Pancreas (tissue), 10 donors: ENCODE measurements at regions not wholly inside any gene's neighbourhood (a gene's known extent, or its start where the extent isn't known, plus 50 kb on each side); places are given as distances from the start of the nearest gene placed in this dataset.
A peak's percentile ranks its signal among the peaks of the same experiment; 100 is the strongest.

Experiments
- ATAC-seq, 4 donors: fragments of 200-7000 bp; cut with Tn5 transposase; one replicate each; pipeline versions ENCODE4 v1.8.0 to v1.9.1; 2020; ENCODE audit warnings: mild to moderate bottlenecking in 4 of 4, moderate library complexity in 4 of 4
- DNase-seq, 6 donors: peaks; one replicate each; pipeline ENCODE4 v3.0.0-alpha.2; 2020
- FAIRE-seq: peaks from 2 replicates; lab custom pipeline; 2012; peaks lifted over from hg19 to GRCh38; lab: Jason Lieb, UNC
- H3K27ac ChIP-seq, 4 donors: fragments of 200-600 bp; sonication (generic); 1 replicate in 3 of 4; 2 replicates in 1 of 4; pipeline versions ENCODE4 v1.5.0 to v1.8.0; 2020
- H3K27me3 ChIP-seq, 4 donors: fragments of 200-600 bp; one replicate each; pipeline ENCODE4 v1.8.0; 2021
- H3K36me3 ChIP-seq, 3 donors: fragments of 200-600 bp; sonication (generic) in 1 of 3; one replicate each; pipeline versions ENCODE4 v1.5.0 to v1.8.0; 2020 to 2021
- H3K4me1 ChIP-seq, 3 donors: fragments of 200-600 bp; one replicate each; pipeline ENCODE4 v1.8.0; 2021
- H3K4me3 ChIP-seq, 4 donors: fragments of 200-600 bp; sonication (generic) in 2 of 4; one replicate each; pipeline versions ENCODE4 v1.5.0 to v1.8.0; 2020 to 2021
- H3K9me3 ChIP-seq, 4 donors: fragments of 200-600 bp; one replicate each; pipeline ENCODE4 v1.8.0; 2021
- CTCF ChIP-seq, 4 donors: fragments of 200-600 bp; sonication (generic) in 3 of 4; IDR thresholded peaks; one replicate each; pipeline versions ENCODE4 v1.5.0 to v1.8.0; 2021; ENCODE audit warnings: antibody characterized with exemption in 4 of 4
- WGBS, 2 donors: extraction: QIAGEN DNeasy Blood & Tissue Kit; methylation state at CpG; one replicate each; pipeline ENCODE4 v1.1.7; 2013; 5-methylcytosine and 5-hydroxymethylcytosine counted together
- intact Hi-C, 3 donors: fragments of 100-400 bp; cut with DNase I; formaldehyde crosslinking; loops; one replicate each; pipeline versions ENCODE4 v1.11.1 to v1.14.2; 2022
- donor health status: healthy with polysubstance abuse.
- donor health status: DM: no; HTN: no; CAD: no; lungs with moderate emphysema.
- donor health status: DM: no; HTN: no; CAD: no.
- donor health status: control.
- donor health status: control.
- donor health status: Bipolar disorder and iron deficiency.
- donor health status: DM: yes; HTN: yes; CAD: no.
- donor health status: DM: no; HTN: no; CAD: no.
- donor health status: DM: no; HTN: no; CAD: no.
- donor health status: DM: yes; HTN: yes; CAD: no.

GRCh38 chr5:61245486-61245885 is 83.2 kb upstream of the SMIM15 start:
- Histone ChIP-seq H3K4me3 (no peak overlapping the region), H3K36me3 (no peaks in the 10 kb centered on the region), H3K27ac (peak overlapping the region in 2 of 4 donors; percentile 39 to 51), H3K9me3 (no peaks in the 10 kb centered on the region), H3K27me3 (no peaks in the 10 kb centered on the region), H3K4me1 (peaks cover 4 to 22% (median 16%) of the 10 kb centered on the region in 3 donors)
- peak; percentile 29 to 93 (median 81) for ATAC-seq
- FAIRE-seq, result no peak
- DNase-seq, result peak in 2 of 6 donors; percentile 32 to 45
- no peak for TF ChIP-seq CTCF (IDR thresholded peaks at IDR 0.05)
- intact Hi-C loops, result no loop called here
- 52 to 55% methylated on average over 4 of the region's 4 CpGs for WGBS, 2 donors

- TF ChIP-seq CTCF (IDR thresholded peaks at IDR 0.05), result no peak
- no peak overlapping the region for H3K4me3 ChIP-seq
- H3K36me3 ChIP-seq, result no peaks in the 10 kb centered on the region
- no peaks in the 10 kb centered on the region for H3K9me3 ChIP-seq
- H3K4me1 ChIP-seq, result peaks cover 4 to 22% (median 16%) of the 10 kb centered on the region in 3 donors
- peak; percentile 65 to 81 (median 78) for ATAC-seq
- intact Hi-C loops, result no loop called here
- DNase-seq, result no peak
- FAIRE-seq, result no peak
- 44 to 58% methylated on average over 9 of the region's 9 CpGs for WGBS, 2 donors
- no peaks in the 10 kb centered on the region for H3K27me3 ChIP-seq
- H3K27ac ChIP-seq, result peak overlapping the region in 2 of 4 donors; percentile 39 to 51
These were observed 83.7 kb upstream of the SMIM15 start for GRCh38 chr5:61245936-61246335.

- no peak overlapping the region for H3K4me3 ChIP-seq
- no peak for TF ChIP-seq CTCF (IDR thresholded peaks at IDR 0.05)
- DNase-seq, result peak in 1 of 6 donors; percentile 31
- H3K27ac ChIP-seq, result peak overlapping the region in 2 of 4 donors; percentile 7 to 37
- ATAC-seq, result peak; percentile 31 to 68 (median 56)
- peak; percentile 65 for FAIRE-seq
- 55 to 63% methylated on average over 6 of the region's 6 CpGs for WGBS, 2 donors
- intact Hi-C loops, result no loop called here
- H3K36me3 ChIP-seq, result no peaks in the 10 kb centered on the region
- H3K4me1 ChIP-seq, result peaks cover 5 to 22% (median 16%) of the 10 kb centered on the region in 3 donors
- no peaks in the 10 kb centered on the region for H3K9me3 ChIP-seq
- H3K27me3 ChIP-seq, result no peaks in the 10 kb centered on the region
These were observed 84.6 kb upstream of the SMIM15 start for GRCh38 chr5:61246768-61247307.

GRCh38 chr5:61251874-61252642 is 80.0 kb upstream of the ZSWIM6 start:
- TF ChIP-seq CTCF (IDR thresholded peaks at IDR 0.05), result no peak
- H3K27ac ChIP-seq, result peak overlapping the region in 1 of 4 donors; percentile 58
- H3K36me3 ChIP-seq, result no peaks in the 10 kb centered on the region
- 44 to 59% methylated on average over 11 of the region's 11 CpGs for WGBS, 2 donors
- no peak for ATAC-seq
- FAIRE-seq, result no peak
- intact Hi-C loops, result no loop called here
- no peak overlapping the region for H3K4me3 ChIP-seq
- H3K27me3 ChIP-seq, result no peaks in the 10 kb centered on the region
- H3K4me1 ChIP-seq, result peaks cover 47 to 48% (median 48%) of the 10 kb centered on the region in 3 donors
- DNase-seq, result no peak
- no peaks in the 10 kb centered on the region for H3K9me3 ChIP-seq

GRCh38 chr5:61252643-61252925 is 79.5 kb upstream of the ZSWIM6 start:
- no peaks in the 10 kb centered on the region for H3K36me3 ChIP-seq
- FAIRE-seq (no peak), ATAC-seq (no peak), DNase-seq (no peak)
- no peak overlapping the region for H3K4me3 ChIP-seq
- intact Hi-C loops, result no loop called here
- 37 to 65% methylated on average over 7 of the region's 7 CpGs for WGBS, 2 donors
- no peaks in the 10 kb centered on the region for H3K9me3 ChIP-seq
- H3K4me1 ChIP-seq, result peaks cover 47 to 53% (median 52%) of the 10 kb centered on the region in 3 donors
- no peaks in the 10 kb centered on the region for H3K27me3 ChIP-seq
- peak overlapping the region in 1 of 4 donors; percentile 58 for H3K27ac ChIP-seq
- TF ChIP-seq CTCF (IDR thresholded peaks at IDR 0.05), result no peak
